ENCODE measurements at regions not wholly inside any gene's neighbourhood (a gene's known extent, or its start where the extent isn't known, plus 50 kb on each side); places are given as distances from the start of the nearest gene placed in this dataset.

GRCh38 chr3:154901278-154901677 is 178.8 kb upstream of the MME start:
- Histone ChIP-seq H3K27ac (no peak overlapping the region), H3K4me1 (peaks cover 0 to 8% (median 2%) of the 10 kb centered on the region in 3 donors), H3K36me3 (no peaks in the 10 kb centered on the region), H3K27me3 (no peaks in the 10 kb centered on the region), H3K9me3 (no peaks in the 10 kb centered on the region), H3K4me3 (no peak overlapping the region)
- TF ChIP-seq, protein P1, sequence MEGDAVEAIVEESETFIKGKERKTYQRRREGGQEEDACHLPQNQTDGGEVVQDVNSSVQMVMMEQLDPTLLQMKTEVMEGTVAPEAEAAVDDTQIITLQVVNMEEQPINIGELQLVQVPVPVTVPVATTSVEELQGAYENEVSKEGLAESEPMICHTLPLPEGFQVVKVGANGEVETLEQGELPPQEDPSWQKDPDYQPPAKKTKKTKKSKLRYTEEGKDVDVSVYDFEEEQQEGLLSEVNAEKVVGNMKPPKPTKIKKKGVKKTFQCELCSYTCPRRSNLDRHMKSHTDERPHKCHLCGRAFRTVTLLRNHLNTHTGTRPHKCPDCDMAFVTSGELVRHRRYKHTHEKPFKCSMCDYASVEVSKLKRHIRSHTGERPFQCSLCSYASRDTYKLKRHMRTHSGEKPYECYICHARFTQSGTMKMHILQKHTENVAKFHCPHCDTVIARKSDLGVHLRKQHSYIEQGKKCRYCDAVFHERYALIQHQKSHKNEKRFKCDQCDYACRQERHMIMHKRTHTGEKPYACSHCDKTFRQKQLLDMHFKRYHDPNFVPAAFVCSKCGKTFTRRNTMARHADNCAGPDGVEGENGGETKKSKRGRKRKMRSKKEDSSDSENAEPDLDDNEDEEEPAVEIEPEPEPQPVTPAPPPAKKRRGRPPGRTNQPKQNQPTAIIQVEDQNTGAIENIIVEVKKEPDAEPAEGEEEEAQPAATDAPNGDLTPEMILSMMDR (IDR thresholded peaks at IDR 0.05), result no peak
- TF ChIP-seq EP300 (IDR thresholded peaks at IDR 0.05) (no peak), POLR2A (IDR thresholded peaks at IDR 0.05) (no peak), POLR2AphosphoS5 (IDR thresholded peaks at IDR 0.05) (no peak)
- WGBS, 2 donors (ENCODE audit: low coverage in 1 of 2), result 89 to 96% methylated on average over 2 of the region's 2 CpGs
- no peak for ATAC-seq

- 50 to 67% methylated on average over 1 of the region's 1 CpG for WGBS, 2 donors (ENCODE audit: low coverage in 1 of 2)
- Histone ChIP-seq H3K36me3 (no peaks in the 10 kb centered on the region), H3K4me3 (no peak overlapping the region)
Measured at GRCh38 chr3:154900816-154901215, 179.3 kb upstream of the MME start.

DNA sequence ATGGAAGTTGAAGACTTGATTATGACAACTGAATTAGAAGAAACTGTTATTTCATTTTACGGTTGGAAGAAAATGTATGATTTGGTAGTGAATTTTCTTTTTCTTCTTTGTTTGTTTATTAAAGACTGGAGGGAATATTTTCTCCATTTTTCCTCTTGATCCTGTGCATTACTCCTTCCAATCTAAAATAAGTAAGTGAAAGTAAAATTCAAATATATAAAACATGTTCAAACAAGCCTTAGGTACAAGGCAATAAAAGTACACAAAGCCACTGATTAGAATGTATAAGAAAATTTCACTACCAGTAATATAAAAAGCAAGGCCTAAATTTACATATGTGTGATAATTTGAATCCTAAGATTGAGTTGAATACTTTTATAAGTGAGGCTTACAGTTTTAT is 181.2 kb upstream of the MME start:
- Histone ChIP-seq H3K27ac (peak overlapping the region in 1 of 4 donors; percentile 29), H3K4me1 (peaks cover 0 to 8% (median 2%) of the 10 kb centered on the region in 3 donors), H3K27me3 (no peaks in the 10 kb centered on the region), H3K36me3 (no peaks in the 10 kb centered on the region), H3K4me3 (no peak overlapping the region), H3K9me3 (no peaks in the 10 kb centered on the region)
- no peak for ATAC-seq
- WGBS, 2 donors (ENCODE audit: low coverage in 1 of 2), result 38 to 42% methylated on average over 1 of the region's 1 CpG
- TF ChIP-seq, protein P1 (IDR thresholded peaks at IDR 0.05), result no peak
- TF ChIP-seq POLR2A (IDR thresholded peaks at IDR 0.05) (no peak), EP300 (IDR thresholded peaks at IDR 0.05) (no peak), POLR2AphosphoS5 (IDR thresholded peaks at IDR 0.05) (no peak)

More at GRCh38 chr3:154900816-154901215, 179.3 kb upstream of the MME start:
- Histone ChIP-seq H3K27me3 (no peaks in the 10 kb centered on the region), H3K4me1 (peaks cover 0 to 8% (median 2%) of the 10 kb centered on the region in 3 donors), H3K9me3 (no peaks in the 10 kb centered on the region), H3K27ac (no peak overlapping the region)
- TF ChIP-seq EP300 (IDR thresholded peaks at IDR 0.05), result no peak
- TF ChIP-seq POLR2AphosphoS5 (IDR thresholded peaks at IDR 0.05), result no peak
- TF ChIP-seq POLR2A (IDR thresholded peaks at IDR 0.05), result no peak
- TF ChIP-seq, protein P1 (IDR thresholded peaks at IDR 0.05), result no peak
- peak; percentile 39 for ATAC-seq

DNA sequence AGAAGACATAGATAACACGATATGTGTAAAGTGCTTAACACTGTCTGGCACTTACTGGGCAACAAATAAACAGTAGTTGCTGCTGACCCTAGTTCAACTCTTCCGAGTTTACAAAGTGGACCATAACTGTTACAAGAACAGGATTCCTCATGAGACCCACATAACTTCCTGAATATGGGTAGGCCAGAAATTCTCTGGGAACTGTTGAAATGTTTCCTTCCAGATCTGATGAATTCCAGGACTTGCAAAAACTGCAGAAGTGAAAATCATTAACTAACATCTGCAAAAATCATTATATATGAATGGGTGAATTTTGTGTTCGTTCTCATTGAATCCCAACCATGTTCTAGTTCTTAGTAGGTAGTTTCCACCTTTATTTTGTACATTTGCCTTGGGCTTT is 181.7 kb upstream of the MME start:
- 28 to 80% methylated on average over 1 to 3 of the region's 3 CpGs for WGBS, 2 donors (ENCODE audit: low coverage in 1 of 2)
- TF ChIP-seq, protein P1 (IDR thresholded peaks at IDR 0.05), result no peak
- TF ChIP-seq EP300 (IDR thresholded peaks at IDR 0.05), result no peak
- no peak for TF ChIP-seq POLR2A (IDR thresholded peaks at IDR 0.05)
- no peak for TF ChIP-seq POLR2AphosphoS5 (IDR thresholded peaks at IDR 0.05)
- peaks cover 0 to 8% (median 2%) of the 10 kb centered on the region in 3 donors for H3K4me1 ChIP-seq
- H3K27ac ChIP-seq, result peak overlapping the region in 1 of 4 donors; percentile 29
- H3K4me3 ChIP-seq, result no peak overlapping the region
- no peaks in the 10 kb centered on the region for H3K36me3 ChIP-seq
- no peaks in the 10 kb centered on the region for H3K27me3 ChIP-seq
- no peaks in the 10 kb centered on the region for H3K9me3 ChIP-seq
- ATAC-seq, result peak; percentile 31

- Histone ChIP-seq H3K36me3 (no peaks in the 10 kb centered on the region), H3K4me3 (no peak overlapping the region), H3K27me3 (no peaks in the 10 kb centered on the region), H3K27ac (no peak overlapping the region), H3K4me1 (peaks cover 0 to 6% (median 0%) of the 10 kb centered on the region in 3 donors), H3K9me3 (no peaks in the 10 kb centered on the region)
- WGBS, 2 donors (ENCODE audit: low coverage in 1 of 2), result 87 to 95% methylated on average over 4 to 5 of the region's 6 CpGs
- no peak for TF ChIP-seq POLR2A (IDR thresholded peaks at IDR 0.05)
- no peak for ATAC-seq
Measured at GRCh38 chr3:154893813-154894212, 186.3 kb upstream of the MME start.
